H1 (cell line): ENCODE measurements at regions not wholly inside any gene's neighbourhood (a gene's known extent, or its start where the extent isn't known, plus 50 kb on each side); places are given as distances from the start of the nearest gene placed in this dataset.

Experiments
- CTCF ChIA-PET: fragments of 300-600 bp; sonication (Branson Sonifier 250); formaldehyde crosslinking; loops from one replicate; lab custom pipeline; 2021; ENCODE audit not compliant: partially characterized antibody; lab: Charles Lee
- POLR2A ChIA-PET: fragments of 300-600 bp; sonication (Branson Sonifier 250); formaldehyde crosslinking; loops from one replicate; lab custom pipeline; 2021; ENCODE audit warnings: inconsistent platforms; ENCODE audit not compliant: partially characterized antibody; lab: Charles Lee
- DNase-seq, 2 experiments: peaks; one replicate each; pipeline versions ENCODE4 v3.0.0 to v3.0.0-alpha.2; 2010 to 2022; ENCODE audit warnings: low spot score in 2 of 2, low read depth in 1 of 2, mixed read lengths in 1 of 2
- FAIRE-seq: peaks from 2 replicates; lab custom pipeline; 2011; peaks lifted over from hg19 to GRCh38; lab: Jason Lieb, UNC
- H2AFZ ChIP-seq: 2 replicates; pipeline ENCODE4 v1.8.1; 2012; ENCODE audit warnings: low read length, inconsistent platforms
- H2AK5ac ChIP-seq: 2 replicates; pipeline ENCODE4 v1.6.1; 2013; ENCODE audit warnings: low read depth, low read length
- H2BK120ac ChIP-seq: replicated peaks from 2 replicates; pipeline ENCODE3; 2013; ENCODE audit warnings: low read depth, low read length, inconsistent platforms
- H2BK12ac ChIP-seq: 2 replicates; pipeline ENCODE4 v1.6.1; 2013; ENCODE audit warnings: low read depth, low read length
- H2BK15ac ChIP-seq: 2 replicates; pipeline ENCODE4 v1.6.1; 2013; ENCODE audit warnings: low read length
- H2BK20ac ChIP-seq: 2 replicates; pipeline ENCODE4 v1.6.1; 2013; ENCODE audit warnings: low read length
- H2BK5ac ChIP-seq: 2 replicates; pipeline ENCODE4 v1.6.1; 2013; ENCODE audit warnings: low read depth, low read length
- H3K14ac ChIP-seq: 2 replicates; pipeline ENCODE4 v1.6.1; 2013; ENCODE audit warnings: inconsistent platforms; ENCODE audit not compliant: insufficient read length
- H3K18ac ChIP-seq: 2 replicates; pipeline ENCODE4 v1.6.1; 2013; ENCODE audit warnings: low read length; ENCODE audit errors: extremely low read depth
- H3K23ac ChIP-seq: 2 replicates; pipeline ENCODE4 v1.6.1; 2013; ENCODE audit warnings: inconsistent platforms; ENCODE audit not compliant: insufficient read length
- H3K23me2 ChIP-seq: 2 replicates; pipeline ENCODE4 v1.6.1; 2013; ENCODE audit warnings: low read depth, low read length
- H3K27ac ChIP-seq: 2 replicates; pipeline ENCODE4 v1.6.1; 2011; ENCODE audit warnings: low read depth, low read length, inconsistent platforms
- H3K27me3 ChIP-seq, 4 experiments: replicated peaks in 1 of 4; 1 replicate in 1 of 4; 2 replicates in 3 of 4; pipeline versions ENCODE4 v1.6.1 to v1.8.1; 2011 to 2013; ENCODE audit warnings: low read length in 3 of 4, mild to moderate bottlenecking in 3 of 4, inconsistent platforms in 2 of 4, mixed read lengths in 2 of 4, moderate library complexity in 1 of 4; ENCODE audit not compliant: control insufficient read depth in 3 of 4, insufficient read depth in 3 of 4; ENCODE audit errors: extremely low read depth in 1 of 4
- H3K36me3 ChIP-seq, 4 experiments: 2 replicates each; pipeline versions ENCODE4 v1.6.1 to v1.8.1; 2011 to 2013; ENCODE audit warnings: mild to moderate bottlenecking in 4 of 4, low read length in 3 of 4, moderate library complexity in 2 of 4, control low read depth in 1 of 4, inconsistent platforms in 1 of 4; ENCODE audit not compliant: insufficient read depth in 4 of 4, control insufficient read depth in 2 of 4
- H3K4ac ChIP-seq: replicated peaks from 2 replicates; pipeline ENCODE3; 2013; ENCODE audit warnings: low read length, low read depth, mixed read lengths, inconsistent platforms; ENCODE audit not compliant: insufficient read length
- H3K4me1 ChIP-seq, 4 experiments: replicated peaks in 1 of 4; 1 replicate in 1 of 4; 2 replicates in 3 of 4; pipeline versions ENCODE4 v1.6.1 to v1.8.1; 2011 to 2013; ENCODE audit warnings: low read length in 3 of 4, inconsistent platforms in 2 of 4, mixed read lengths in 1 of 4; ENCODE audit not compliant: insufficient read depth in 4 of 4, control insufficient read depth in 3 of 4
- H3K4me2 ChIP-seq, 2 experiments: 2 replicates each; pipeline versions ENCODE4 v1.6.1 to v1.8.1; 2011 to 2013; ENCODE audit warnings: low read depth in 2 of 2, low read length in 2 of 2, control low read depth in 1 of 2, inconsistent platforms in 1 of 2, mild to moderate bottlenecking in 1 of 2; ENCODE audit not compliant: insufficient read depth in 1 of 2
- H3K4me3 ChIP-seq, 4 experiments: fragments of 200-600, 300-600 bp in 1 of 4; sonication (generic), shearing (Covaris generic), sonication (Bioruptor Twin) in 1 of 4; 2 replicates each; pipeline versions ENCODE4 v1.5.1 to v1.8.1; 2011 to 2016; ENCODE audit warnings: low read length in 4 of 4, low read depth in 3 of 4, control low read depth in 2 of 4, inconsistent platforms in 2 of 4, mild to moderate bottlenecking in 2 of 4, mixed read lengths in 1 of 4, moderate library complexity in 1 of 4; ENCODE audit not compliant: insufficient read depth in 2 of 4; ENCODE audit errors: extremely low read depth in 1 of 4
- H3K56ac ChIP-seq: replicated peaks from 2 replicates; pipeline ENCODE3; 2013; ENCODE audit warnings: low read depth, mild to moderate bottlenecking, mixed read lengths, low read length, inconsistent platforms; ENCODE audit not compliant: insufficient read length
- H3K79me1 ChIP-seq: 2 replicates; pipeline ENCODE4 v1.6.1; 2013; ENCODE audit warnings: low read depth, low read length, control low read depth
- H3K79me2 ChIP-seq, 2 experiments: 2 replicates each; pipeline versions ENCODE4 v1.6.1 to v1.8.1; 2012 to 2013; ENCODE audit warnings: low read length in 2 of 2, mild to moderate bottlenecking in 2 of 2, inconsistent platforms in 1 of 2; ENCODE audit not compliant: insufficient read depth in 2 of 2, control insufficient read depth in 1 of 2
- H3K9ac ChIP-seq, 4 experiments: replicated peaks in 1 of 4; 1 replicate in 1 of 4; 2 replicates in 3 of 4; pipeline versions ENCODE4 v1.6.1 to v1.8.1; 2011 to 2013; ENCODE audit warnings: low read depth in 3 of 4, low read length in 3 of 4, control low read depth in 2 of 4, mild to moderate bottlenecking in 2 of 4, moderate library complexity in 2 of 4, inconsistent platforms in 1 of 4; ENCODE audit errors: extremely low read depth in 1 of 4
- H3K9me3 ChIP-seq, 2 experiments: 2 replicates each; pipeline versions ENCODE4 v1.6.1 to v1.8.1; 2012 to 2013; ENCODE audit warnings: mild to moderate bottlenecking in 2 of 2, moderate library complexity in 2 of 2, control low read depth in 1 of 2, inconsistent platforms in 1 of 2, low read depth in 1 of 2, low read length in 1 of 2, mixed read lengths in 1 of 2; ENCODE audit not compliant: insufficient read depth in 2 of 2
- H4K20me1 ChIP-seq, 2 experiments: replicated peaks in 1 of 2; 2 replicates each; pipeline versions ENCODE3 to v1.8.1; 2011 to 2013; ENCODE audit warnings: inconsistent platforms in 2 of 2, low read length in 2 of 2, mild to moderate bottlenecking in 1 of 2; ENCODE audit not compliant: insufficient read depth in 2 of 2, control insufficient read depth in 1 of 2
- H4K5ac ChIP-seq: 2 replicates; pipeline ENCODE4 v1.6.1; 2013; ENCODE audit warnings: low read length, low read depth, mixed read lengths, inconsistent platforms; ENCODE audit not compliant: insufficient read length
- H4K8ac ChIP-seq: 2 replicates; pipeline ENCODE4 v1.8.0; 2013; ENCODE audit warnings: mild to moderate bottlenecking, moderate library complexity, low read length, inconsistent platforms; ENCODE audit not compliant: insufficient read depth; ENCODE audit errors: extremely low read depth
- H4K91ac ChIP-seq: replicated peaks from 2 replicates; pipeline ENCODE3; 2013; ENCODE audit warnings: low read length, mixed read lengths, inconsistent platforms; ENCODE audit not compliant: insufficient read length
- CTBP2 ChIP-seq: IDR thresholded peaks from 2 replicates; pipeline ENCODE4 v1.7.0; 2011; ENCODE audit warnings: borderline replicate concordance, mild to moderate bottlenecking, moderate library complexity, mixed read lengths, low read length; ENCODE audit not compliant: insufficient read depth, insufficient read length
- KDM1A ChIP-seq: fragments of 200-600, 300-600 bp; sonication (generic); IDR thresholded peaks from 2 replicates; pipeline ENCODE4 v1.7.1; 2016; ENCODE audit warnings: mild to moderate bottlenecking, low read length, borderline replicate concordance
- MAFK ChIP-seq: IDR thresholded peaks from 2 replicates; pipeline ENCODE4 v1.6.1; 2012; ENCODE audit warnings: low read depth, mild to moderate bottlenecking, improper control_type of control experiment, low read length
- NRF1 ChIP-seq: IDR thresholded peaks from 2 replicates; pipeline ENCODE4 v1.6.1; 2011; ENCODE audit warnings: mild to moderate bottlenecking, low read depth, low read length, improper control_type of control experiment
- PHF8 ChIP-seq: fragments of 200-600 bp; sonication (generic); conservative IDR thresholded peaks from 2 replicates; pipeline ENCODE4 v1.7.1; 2012; ENCODE audit warnings: low read depth, mild to moderate bottlenecking, inconsistent platforms, low read length, moderate library complexity
- POLR2AphosphoS5 ChIP-seq: IDR thresholded peaks from 2 replicates; pipeline ENCODE4 v1.6.1; 2011; ENCODE audit warnings: low read depth, low read length
- POU5F1 ChIP-seq: IDR thresholded peaks from 2 replicates; pipeline ENCODE4 v1.6.1; 2011; ENCODE audit warnings: low read depth, mild to moderate bottlenecking, low read length, moderate library complexity
- RBBP5 ChIP-seq: IDR thresholded peaks from 2 replicates; pipeline ENCODE4 v1.7.1; 2012; ENCODE audit warnings: low read depth, mild to moderate bottlenecking, inconsistent platforms, low read length, moderate library complexity, borderline replicate concordance
- SRF ChIP-seq: IDR thresholded peaks from 2 replicates; pipeline ENCODE4 v1.6.1; 2011; ENCODE audit warnings: mild to moderate bottlenecking, low read depth, low read length, moderate library complexity
- SUZ12 ChIP-seq: fragments of 200-600 bp; sonication (generic); IDR thresholded peaks from 2 replicates; pipeline ENCODE4 v1.6.1; 2012; ENCODE audit warnings: mild to moderate bottlenecking, inconsistent platforms, low read length, moderate library complexity, mixed read lengths
- TCF12 ChIP-seq: IDR thresholded peaks from 2 replicates; pipeline ENCODE4 v1.6.1; 2011; ENCODE audit warnings: low read depth, mild to moderate bottlenecking, low read length
- TEAD4 ChIP-seq: IDR thresholded peaks from 2 replicates; pipeline ENCODE4 v1.6.1; 2012; ENCODE audit warnings: low read depth, low read length, inconsistent platforms, mixed read lengths
- WGBS, 2 experiments: shearing (Covaris generic) in 1 of 2; methylation state at CpG; one replicate each; pipeline versions ENCODE4 v1.1.6 to v1.1.7; 2013 to 2015; ENCODE audit warnings: low lambda C conversion rate in 2 of 2, mixed read lengths in 2 of 2, inconsistent platforms in 1 of 2, low coverage in 1 of 2, missing lambda C conversion rate in 1 of 2; ENCODE audit not compliant: insufficient replicate concordance in 2 of 2, insufficient coverage in 1 of 2, insufficient read length in 1 of 2; ENCODE audit errors: extremely low coverage in 1 of 2, missing lambda C conversion rate in 1 of 2; 5-methylcytosine and 5-hydroxymethylcytosine counted together
- TF ChIP-seq, protein P1 (sequence below): IDR thresholded peaks from 2 replicates; pipeline ENCODE4 v1.6.1; 2012; ENCODE audit warnings: inconsistent platforms
- TF ChIP-seq, protein P2 (sequence below): IDR thresholded peaks from 2 replicates; pipeline ENCODE4 v1.6.1; 2011; ENCODE audit warnings: low read length, improper control_type of control experiment

DNA sequence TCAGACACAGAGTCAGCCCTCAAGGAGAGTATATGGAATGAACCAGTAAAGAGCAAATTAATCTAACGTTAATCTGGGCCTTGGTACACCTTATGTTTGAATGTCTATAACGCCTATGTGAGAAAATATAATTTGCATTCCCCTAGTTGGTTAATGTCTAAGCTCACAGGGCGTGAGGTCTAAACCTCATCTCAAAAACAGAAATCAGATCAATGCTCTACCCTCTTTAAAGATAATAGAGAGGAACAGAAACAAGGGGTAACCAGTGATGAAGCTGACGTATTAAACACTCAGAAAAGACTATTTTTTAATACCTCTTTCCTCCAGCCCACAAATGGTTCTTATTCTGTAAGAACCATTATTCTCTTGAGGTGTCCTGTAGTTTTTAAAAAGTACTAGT, 369.2 kb upstream of the NOCT start:
- WGBS, 2 experiments, result 80% methylated on average over 4 of the region's 4 CpGs; no CpG with 5 or more reads in 1 of the 2 experiments
- Histone ChIP-seq H2BK15ac (no peak overlapping the region), H4K20me1 (no peaks in the 10 kb centered on the region), H3K4ac (no peak overlapping the region), H3K27ac (no peak overlapping the region), H2AFZ (no peak overlapping the region), H4K5ac (no peak overlapping the region), H3K14ac (no peak overlapping the region), H3K79me2 (no peaks in the 10 kb centered on the region), H3K56ac (no peak overlapping the region), H2BK120ac (no peak overlapping the region), H3K9ac (no peak overlapping the region), H4K8ac (no peak overlapping the region), H3K79me1 (no peaks in the 10 kb centered on the region), H2AK5ac (no peak overlapping the region), H3K27me3 (no peaks in the 10 kb centered on the region), H2BK12ac (no peak overlapping the region), H3K9me3 (no peaks in the 10 kb centered on the region), H3K4me3 (no peak overlapping the region), H3K4me2 (no peak overlapping the region), H3K23ac (no peak overlapping the region), H3K18ac (no peak overlapping the region), H3K36me3 (no peaks in the 10 kb centered on the region), H3K23me2 (no peaks in the 10 kb centered on the region; the same call in 1 of the 2 replicates), H3K4me1 (peaks cover 0 to 11% (median 4%) of the 10 kb centered on the region in 4 experiments; a peak in 3 of 7 replicates), H4K91ac (no peak overlapping the region), H2BK5ac (no peak overlapping the region), H2BK20ac (no peak overlapping the region)
- no peak for FAIRE-seq
- ChIA-PET POLR2A (no interaction called here), CTCF (interaction anchor here (0.5 to 1.1 kb wide), 4 partner anchors 15 to 553 kb away, joined by 3 read pairs; no protein-coding TSS in a partner anchor)
- no peak for DNase-seq
- TF ChIP-seq MAFK, result no peak
- TF ChIP-seq NRF1, result no peak
- TF ChIP-seq, protein P1, sequence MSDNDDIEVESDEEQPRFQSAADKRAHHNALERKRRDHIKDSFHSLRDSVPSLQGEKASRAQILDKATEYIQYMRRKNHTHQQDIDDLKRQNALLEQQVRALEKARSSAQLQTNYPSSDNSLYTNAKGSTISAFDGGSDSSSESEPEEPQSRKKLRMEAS, result no peak
- no peak for TF ChIP-seq POU5F1
- no peak for TF ChIP-seq SRF
- TF ChIP-seq SUZ12, result no peak
- TF ChIP-seq KDM1A, result no peak
- TF ChIP-seq TCF12, result no peak
- TF ChIP-seq POLR2AphosphoS5, result no peak
- TF ChIP-seq CTBP2, result no peak
- no peak for TF ChIP-seq TEAD4
- no peak for TF ChIP-seq PHF8
- no peak for TF ChIP-seq RBBP5
- TF ChIP-seq, protein P2, sequence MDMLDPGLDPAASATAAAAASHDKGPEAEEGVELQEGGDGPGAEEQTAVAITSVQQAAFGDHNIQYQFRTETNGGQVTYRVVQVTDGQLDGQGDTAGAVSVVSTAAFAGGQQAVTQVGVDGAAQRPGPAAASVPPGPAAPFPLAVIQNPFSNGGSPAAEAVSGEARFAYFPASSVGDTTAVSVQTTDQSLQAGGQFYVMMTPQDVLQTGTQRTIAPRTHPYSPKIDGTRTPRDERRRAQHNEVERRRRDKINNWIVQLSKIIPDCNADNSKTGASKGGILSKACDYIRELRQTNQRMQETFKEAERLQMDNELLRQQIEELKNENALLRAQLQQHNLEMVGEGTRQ, result no peak
